HG02852 (cell line): ENCODE measurements at regions not wholly inside any gene's neighbourhood (a gene's known extent, or its start where the extent isn't known, plus 50 kb on each side); places are given as distances from the start of the nearest gene placed in this dataset.

Experiments
- ATAC-seq: cut with Tn5 transposase; IDR thresholded peaks from one replicate; pipeline ENCODE4 v1.9.1; 2021; ENCODE audit warnings: mild to moderate bottlenecking, moderate library complexity; ENCODE audit not compliant: unreplicated experiment

- ATAC-seq = no peak
Measured at GRCh38 chr12:127393896-127394295, 873.1 kb upstream of the TMEM132C start.

- ATAC-seq = no peak
Measured at GRCh38 chr12:127396734-127397133, 870.2 kb upstream of the TMEM132C start.

GRCh38 chr12:127398016-127398710, 868.8 kb upstream of the TMEM132C start:
- ATAC-seq = no peak

- no peak for ATAC-seq
Measured at GRCh38 chr12:127399451-127399850, 867.5 kb upstream of the TMEM132C start.

GRCh38 chr12:127400221-127400620, 866.7 kb upstream of the TMEM132C start:
- no peak for ATAC-seq

- no peak for ATAC-seq
Measured at GRCh38 chr12:127401005-127401404, 866.0 kb upstream of the TMEM132C start.

- no peak for ATAC-seq
Measured at GRCh38 chr12:127401536-127401935, 865.4 kb upstream of the TMEM132C start.

GRCh38 chr12:127411166-127411915, 855.6 kb upstream of the TMEM132C start:
- no peak for ATAC-seq

- ATAC-seq = no peak
Measured at GRCh38 chr12:127411981-127412380, 855.0 kb upstream of the TMEM132C start.

- ATAC-seq = no peak
Measured at GRCh38 chr12:127412866-127413265, 854.1 kb upstream of the TMEM132C start.

- ATAC-seq = no peak
Measured at GRCh38 chr12:127414186-127414585, 852.8 kb upstream of the TMEM132C start.

- no peak for ATAC-seq
Measured at GRCh38 chr12:127414636-127415035, 852.3 kb upstream of the TMEM132C start.

- ATAC-seq = no peak
Measured at GRCh38 chr12:127416796-127417195, 850.2 kb upstream of the TMEM132C start.

- ATAC-seq = no peak
Measured at GRCh38 chr12:127419111-127419510, 847.9 kb upstream of the TMEM132C start.

GRCh38 chr12:127421614-127422013, 845.4 kb upstream of the TMEM132C start:
- ATAC-seq = no peak

GRCh38 chr12:127422935-127423566, 843.9 kb upstream of the TMEM132C start:
- no peak for ATAC-seq

GRCh38 chr12:127425474-127425873, 841.5 kb upstream of the TMEM132C start:
- ATAC-seq = no peak

GRCh38 chr12:127428420-127428819, 838.5 kb upstream of the TMEM132C start:
- no peak for ATAC-seq

GRCh38 chr12:127429551-127430285, 837.3 kb upstream of the TMEM132C start:
- ATAC-seq = no peak

GRCh38 chr12:127430401-127430800, 836.6 kb upstream of the TMEM132C start:
- no peak for ATAC-seq

- ATAC-seq = no peak
Measured at GRCh38 chr12:127431177-127431576, 835.8 kb upstream of the TMEM132C start.
